GM18517 (cell line): ENCODE measurements at regions not wholly inside any gene's neighbourhood (a gene's known extent, or its start where the extent isn't known, plus 50 kb on each side); places are given as distances from the start of the nearest gene placed in this dataset.

Experiments used
- ATAC-seq: cut with Tn5 transposase; IDR thresholded peaks from one replicate; pipeline ENCODE4 v1.9.1; 2021; ENCODE audit warnings: mild to moderate bottlenecking, moderate library complexity; ENCODE audit not compliant: unreplicated experiment

- ATAC-seq, result no peak
These were observed 133.1 kb downstream of the IQUB start for GRCh38 chr7:123401295-123401694.

- no peak for ATAC-seq
These were observed 134.2 kb downstream of the IQUB start for GRCh38 chr7:123400196-123400595.

- no peak for ATAC-seq
These were observed 135.5 kb downstream of the IQUB start for GRCh38 chr7:123398921-123399320.

GRCh38 chr7:123397746-123398338, 136.6 kb downstream of the IQUB start:
- no peak for ATAC-seq

- ATAC-seq, result no peak
These were observed 140.8 kb downstream of the IQUB start for GRCh38 chr7:123393623-123394022.

GRCh38 chr7:123372368-123372767, 162.0 kb downstream of the IQUB start:
- ATAC-seq, result no peak

GRCh38 chr7:123367484-123368122, 166.8 kb downstream of the IQUB start:
- ATAC-seq, result peak; percentile 92

- ATAC-seq, result no peak
These were observed 167.3 kb upstream of the SLC13A1 start for GRCh38 chr7:123367031-123367430.

GRCh38 chr7:123366626-123367025, 166.9 kb upstream of the SLC13A1 start:
- no peak for ATAC-seq

GRCh38 chr7:123360631-123361030, 160.9 kb upstream of the SLC13A1 start:
- ATAC-seq, result no peak

GRCh38 chr7:123355576-123356190, 155.9 kb upstream of the SLC13A1 start:
- ATAC-seq, result no peak

GRCh38 chr7:123352973-123353372, 153.2 kb upstream of the SLC13A1 start:
- ATAC-seq, result no peak

- no peak for ATAC-seq
These were observed 152.0 kb upstream of the SLC13A1 start for GRCh38 chr7:123351516-123352505.

GRCh38 chr7:123351027-123351426, 151.3 kb upstream of the SLC13A1 start:
- ATAC-seq, result no peak

GRCh38 chr7:123348690-123349089, 148.9 kb upstream of the SLC13A1 start:
- ATAC-seq, result no peak

- no peak for ATAC-seq
These were observed 147.0 kb upstream of the SLC13A1 start for GRCh38 chr7:123346766-123347165.

- ATAC-seq, result no peak
These were observed 143.8 kb upstream of the SLC13A1 start for GRCh38 chr7:123343611-123344010.

- ATAC-seq, result no peak
These were observed 141.3 kb upstream of the SLC13A1 start for GRCh38 chr7:123341102-123341501.

GRCh38 chr7:123338688-123339087, 138.9 kb upstream of the SLC13A1 start:
- no peak for ATAC-seq

- no peak for ATAC-seq
These were observed 130.3 kb upstream of the SLC13A1 start for GRCh38 chr7:123329988-123330643.

GRCh38 chr7:123327661-123328060, 127.9 kb upstream of the SLC13A1 start:
- no peak for ATAC-seq
